ENCODE measurements at regions not wholly inside any gene's neighbourhood (a gene's known extent, or its start where the extent isn't known, plus 50 kb on each side); places are given as distances from the start of the nearest gene placed in this dataset.
"Not testable (repeated sequence)": the region's sequence is repeated elsewhere in the genome, so short reads cannot be mapped to it uniquely, and the experiment has no call there.

GRCh38 chr9:22508354-22508753, 61.7 kb downstream of the DMRTA1 start:
- not testable (repeated sequence) for DNase-seq

- no peak for DNase-seq
These were observed 62.2 kb downstream of the DMRTA1 start for GRCh38 chr9:22508790-22509189.

- DNase-seq = no peak
These were observed 65.9 kb downstream of the DMRTA1 start for GRCh38 chr9:22512495-22512894.

GRCh38 chr9:22514871-22515270, 68.2 kb downstream of the DMRTA1 start:
- DNase-seq = no peak

GRCh38 chr9:22522206-22522740, 75.6 kb downstream of the DMRTA1 start:
- no peak for DNase-seq

- no peak for DNase-seq
These were observed 81.9 kb downstream of the DMRTA1 start for GRCh38 chr9:22528485-22528884.

- DNase-seq = no peak
These were observed 83.0 kb downstream of the DMRTA1 start for GRCh38 chr9:22529426-22530199.

- no peak for DNase-seq
These were observed 89.2 kb downstream of the DMRTA1 start for GRCh38 chr9:22535780-22536179.

GRCh38 chr9:22537721-22538120, 91.1 kb downstream of the DMRTA1 start:
- DNase-seq = no peak

- no peak for DNase-seq
These were observed 102.0 kb downstream of the DMRTA1 start for GRCh38 chr9:22548625-22549024.

- no peak for DNase-seq
These were observed 128.1 kb downstream of the DMRTA1 start for GRCh38 chr9:22574740-22575139.

- DNase-seq = no peak
These were observed 134.2 kb downstream of the DMRTA1 start for GRCh38 chr9:22580788-22581187.

GRCh38 chr9:22582221-22582620, 135.6 kb downstream of the DMRTA1 start:
- DNase-seq = no peak

- no peak for DNase-seq
These were observed 142.3 kb downstream of the DMRTA1 start for GRCh38 chr9:22588918-22589317.

- no peak for DNase-seq
These were observed 143.9 kb downstream of the DMRTA1 start for GRCh38 chr9:22590336-22591033.

GRCh38 chr9:22595805-22596204, 149.2 kb downstream of the DMRTA1 start:
- no peak for DNase-seq

GRCh38 chr9:22617156-22617555, 170.5 kb downstream of the DMRTA1 start:
- no peak for DNase-seq

GRCh38 chr9:22622815-22623214, 176.2 kb downstream of the DMRTA1 start:
- DNase-seq = no peak

- no peak for DNase-seq
These were observed 176.6 kb downstream of the DMRTA1 start for GRCh38 chr9:22623236-22623635.

GRCh38 chr9:22625540-22625939, 178.9 kb downstream of the DMRTA1 start:
- no peak for DNase-seq

GRCh38 chr9:22643541-22643940, 196.9 kb downstream of the DMRTA1 start:
- DNase-seq = no peak

GRCh38 chr9:22645893-22646292, 199.3 kb downstream of the DMRTA1 start:
- DNase-seq = no peak

GRCh38 chr9:22649384-22649783, 202.8 kb downstream of the DMRTA1 start:
- DNase-seq = no peak

- no peak for DNase-seq
These were observed 203.5 kb downstream of the DMRTA1 start for GRCh38 chr9:22650145-22650544.
